NCI-H748 treated with DMSO at 0.1 percent for 48 hours (cell line): ENCODE measurements at regions not wholly inside any gene's neighbourhood (a gene's known extent, or its start where the extent isn't known, plus 50 kb on each side); places are given as distances from the start of the nearest gene placed in this dataset.

Experiments used
- DNase-seq: peaks from one replicate; lab custom pipeline; 2025; lab: John Stamatoyannopoulos, UW

- peak; percentile 8 for DNase-seq
These were observed 132.9 kb upstream of the MGAT5 start for GRCh38 chr2:134120733-134121630.

- no peak for DNase-seq
These were observed 131.3 kb upstream of the MGAT5 start for GRCh38 chr2:134122610-134123009.

DNA sequence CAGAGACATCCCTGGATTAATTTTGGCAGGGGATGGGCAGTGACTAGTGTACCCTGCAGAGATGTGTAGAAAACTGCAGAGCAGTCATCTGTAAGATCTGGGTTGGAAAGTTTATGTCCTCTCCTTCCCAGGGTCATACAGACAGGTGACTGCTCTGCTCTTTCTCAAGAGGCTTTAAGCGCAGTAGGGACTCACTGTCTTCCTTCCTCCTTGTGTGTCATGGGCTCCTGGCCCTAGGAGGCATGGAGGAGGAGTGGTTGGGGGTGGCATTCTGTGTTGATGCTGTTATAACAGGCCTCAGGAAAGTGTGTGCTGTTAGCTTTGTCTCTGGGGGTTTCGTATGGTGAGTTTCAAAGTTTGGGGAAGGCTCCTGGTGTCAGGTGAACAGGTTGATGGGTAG is 130.5 kb upstream of the MGAT5 start:
- no peak for DNase-seq

GRCh38 chr2:134124047-134124753 is 129.7 kb upstream of the MGAT5 start:
- DNase-seq = peak; percentile 58

GRCh38 chr2:134127496-134127895 is 126.4 kb upstream of the MGAT5 start:
- no peak for DNase-seq

DNA sequence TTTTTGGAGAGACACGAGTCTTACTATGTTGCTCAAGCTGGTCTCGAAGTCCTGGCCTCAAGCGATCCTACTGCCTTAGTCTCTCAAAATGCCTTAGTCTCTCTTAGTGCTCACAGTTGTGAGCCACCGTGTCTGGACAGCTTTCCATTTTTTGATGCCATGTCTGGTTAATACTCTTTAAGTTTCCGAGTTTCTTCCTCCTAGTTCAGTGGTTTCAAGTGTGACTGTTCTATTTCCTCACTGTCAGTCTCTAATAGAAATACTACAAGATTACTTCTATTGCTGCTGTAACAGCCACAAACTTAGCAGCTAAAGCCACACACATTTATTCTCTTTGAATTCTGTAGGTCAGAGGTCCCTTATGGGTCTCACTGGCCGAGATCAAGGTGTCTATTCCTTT is 125.1 kb upstream of the MGAT5 start:
- DNase-seq = no peak

- no peak for DNase-seq
These were observed 123.9 kb upstream of the MGAT5 start for GRCh38 chr2:134129900-134130537.

DNA sequence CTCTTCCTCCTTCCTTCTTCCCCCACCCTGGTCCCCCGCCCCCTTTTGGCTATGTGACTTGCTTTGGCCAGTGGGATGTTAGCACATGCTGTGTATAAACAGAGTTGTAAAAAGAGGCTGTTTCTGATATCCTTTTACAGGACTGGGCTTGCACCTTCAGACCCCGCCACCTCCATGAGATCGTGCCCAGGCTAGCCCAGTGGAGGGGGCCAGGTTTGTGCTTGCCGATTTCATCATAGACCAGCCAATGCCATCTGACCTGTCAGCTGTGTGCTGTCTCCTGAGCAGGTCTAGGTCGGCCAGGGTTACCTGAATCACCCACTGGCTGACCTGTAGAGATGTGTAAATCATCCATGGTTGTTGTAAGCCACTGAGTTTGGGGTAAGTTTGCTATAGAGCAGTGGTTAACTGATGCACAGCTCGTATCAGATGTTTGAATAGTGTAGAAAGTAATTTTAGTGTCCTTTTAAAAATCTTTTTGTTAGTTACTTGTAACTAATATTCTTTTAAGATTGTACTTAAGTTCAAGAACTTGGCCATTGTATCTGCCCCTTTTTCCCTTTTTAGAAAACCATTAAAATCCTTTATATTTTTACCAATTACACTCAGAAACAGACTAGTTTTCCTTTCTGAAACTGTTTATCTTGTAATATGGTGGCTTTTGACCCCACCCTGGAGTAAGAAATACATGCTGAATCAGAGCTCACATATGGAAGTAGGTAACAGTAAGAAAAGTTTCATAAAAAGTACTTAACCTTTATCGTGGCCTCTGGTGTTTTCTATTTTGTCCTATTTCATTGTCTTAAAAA is 122.0 kb upstream of the MGAT5 start:
- no peak for DNase-seq

DNA sequence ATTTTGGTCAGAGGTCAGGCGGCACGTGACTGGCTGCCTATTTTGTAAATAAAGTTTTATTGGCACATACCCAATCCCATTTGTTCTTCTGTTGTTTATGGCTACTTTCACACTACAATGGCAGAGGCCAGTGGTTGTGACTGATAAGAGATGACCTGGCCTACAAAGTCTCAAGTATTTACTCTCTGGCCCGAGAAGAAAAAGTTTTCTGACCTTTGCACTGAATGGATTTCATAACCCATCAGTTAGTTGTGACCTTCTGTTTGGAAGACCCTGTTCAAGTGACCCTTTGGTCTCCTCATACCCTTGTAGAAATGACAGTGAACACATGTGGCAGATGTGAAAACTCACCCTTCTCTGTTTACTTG is 121.4 kb upstream of the MGAT5 start:
- no peak for DNase-seq

DNA sequence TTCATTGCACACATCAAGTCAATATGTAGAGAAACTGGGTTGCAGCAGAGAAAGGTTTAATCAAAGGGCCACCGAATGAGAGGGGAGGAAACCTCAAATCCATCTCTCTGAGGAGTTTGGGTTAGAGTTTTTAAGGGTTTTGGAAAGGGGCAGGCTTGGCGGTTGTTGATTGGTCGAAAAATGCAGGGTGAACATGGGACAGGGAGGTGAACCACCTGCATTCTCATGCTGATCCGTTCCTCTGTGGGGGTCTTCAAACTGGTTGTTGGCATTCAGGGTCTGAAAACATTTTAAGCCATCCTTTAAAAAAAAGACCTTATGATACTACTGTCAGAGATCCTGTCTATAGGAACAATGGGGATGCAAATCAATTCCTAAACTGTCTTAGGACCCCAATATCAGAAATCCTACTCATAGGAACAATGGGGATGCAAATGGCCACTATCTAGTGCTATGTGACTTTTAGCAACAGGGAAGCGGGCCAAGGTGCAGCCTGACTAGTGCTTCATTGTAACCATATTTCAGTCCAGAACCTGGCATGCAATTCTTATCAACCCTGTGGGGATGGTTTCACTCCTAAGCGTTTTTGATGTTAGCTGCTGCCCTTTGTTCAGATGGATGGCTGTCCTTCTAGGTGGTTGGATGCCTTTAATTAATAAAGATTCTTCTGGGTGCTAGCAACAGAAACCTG is 120.1 kb upstream of the MGAT5 start:
- no peak for DNase-seq

DNA sequence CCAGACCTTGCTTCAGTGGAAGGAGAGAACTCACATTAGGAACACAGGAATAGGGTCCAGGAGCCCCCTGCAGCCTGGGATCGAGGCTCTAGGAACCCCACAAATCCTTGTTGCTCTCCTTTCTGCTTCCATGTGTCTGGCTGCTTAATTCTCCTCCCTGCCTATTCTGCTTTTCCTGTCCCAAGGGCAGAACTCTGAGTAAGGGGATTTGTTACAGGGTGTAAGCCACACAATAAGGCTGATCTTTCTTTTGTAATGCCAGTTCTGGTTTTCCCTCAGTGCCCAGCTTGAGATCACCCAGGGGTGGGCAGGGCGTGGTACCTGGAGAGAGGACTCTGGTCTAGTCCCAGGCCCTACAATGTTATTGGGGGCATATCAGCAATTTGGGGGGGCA is 119.6 kb upstream of the MGAT5 start:
- DNase-seq = no peak

DNA sequence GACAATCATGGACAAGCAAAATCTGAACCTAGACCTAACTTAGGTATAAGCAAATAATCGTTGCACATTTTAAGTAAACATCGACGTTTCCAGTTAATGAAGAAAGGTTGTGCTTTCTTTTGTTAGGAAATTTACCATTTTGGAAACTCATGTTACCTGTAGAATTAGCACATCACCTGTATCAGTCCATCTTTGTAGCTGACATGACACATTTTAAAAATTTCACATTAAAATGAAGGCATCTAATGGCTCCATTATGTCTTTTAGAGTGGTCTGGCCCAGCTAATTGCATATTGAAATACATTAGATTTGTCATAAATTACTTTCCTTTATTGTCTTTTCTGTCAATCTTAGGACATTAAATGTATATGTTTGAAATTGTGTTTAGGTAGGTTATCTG is 119.0 kb upstream of the MGAT5 start:
- DNase-seq = no peak

- no peak for DNase-seq
These were observed 118.1 kb upstream of the MGAT5 start for GRCh38 chr2:134135793-134136192.

DNA sequence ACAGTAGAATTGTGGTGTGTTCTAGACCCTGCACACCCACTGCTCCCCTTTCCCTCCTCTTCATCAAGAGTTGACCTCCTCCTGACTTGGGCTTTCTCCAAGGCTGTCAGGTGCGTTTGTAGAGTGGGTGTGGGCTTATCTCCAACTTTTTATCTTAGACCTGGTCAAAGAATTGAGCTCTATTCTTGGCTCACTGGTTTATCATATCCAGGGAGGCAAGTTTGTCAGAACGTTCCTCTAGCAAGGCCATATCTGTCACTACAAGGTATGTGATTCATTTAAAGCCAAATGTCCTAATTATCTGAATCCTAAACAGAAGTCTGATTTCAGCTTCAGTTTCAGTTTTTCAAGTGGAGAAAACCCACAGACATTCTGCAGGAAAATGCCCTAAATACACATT is 117.1 kb upstream of the MGAT5 start:
- no peak for DNase-seq

DNA sequence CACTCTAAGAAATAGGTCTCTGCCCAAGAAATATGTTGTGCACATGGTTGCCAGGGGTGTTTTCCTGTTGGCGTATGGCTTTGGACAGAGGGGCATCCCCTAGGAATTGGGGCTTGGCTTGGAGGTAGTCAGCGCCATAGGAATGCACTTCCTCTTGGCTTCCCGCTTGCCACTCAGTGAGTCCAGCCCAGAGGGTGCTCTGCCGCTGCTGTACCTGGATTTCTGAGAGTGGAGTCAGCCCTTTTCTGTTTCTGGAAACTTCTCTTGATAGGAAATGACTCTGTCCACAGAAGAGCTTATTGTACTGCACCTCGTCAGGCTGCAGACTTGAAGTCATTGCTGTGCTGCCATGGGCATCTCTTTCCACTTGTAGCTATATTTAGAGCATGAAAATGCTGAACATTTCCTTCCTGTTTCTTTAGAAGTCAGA is 116.7 kb upstream of the MGAT5 start:
- DNase-seq = no peak

GRCh38 chr2:134138115-134138514 is 115.8 kb upstream of the MGAT5 start:
- no peak for DNase-seq

DNA sequence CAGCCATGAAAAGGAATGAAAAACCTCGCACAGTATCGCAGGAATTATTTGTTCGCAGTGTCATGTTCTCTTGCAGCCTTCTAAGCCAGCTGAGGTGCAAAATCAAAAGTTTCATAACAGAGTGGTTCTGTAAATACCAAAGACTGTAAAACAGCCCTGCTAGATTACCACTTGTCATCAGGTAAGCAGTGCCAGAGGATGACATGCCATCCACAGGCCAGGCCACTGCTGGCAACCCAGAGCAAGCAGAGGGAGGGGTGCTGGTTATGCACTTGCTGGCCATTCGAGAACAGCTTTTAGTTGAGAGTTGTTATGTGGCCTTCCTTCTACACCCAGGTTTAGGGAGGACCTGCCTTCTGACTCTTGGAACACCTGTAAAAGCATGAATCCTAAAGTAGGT is 114.3 kb upstream of the MGAT5 start:
- no peak for DNase-seq

- no peak for DNase-seq
These were observed 113.6 kb upstream of the MGAT5 start for GRCh38 chr2:134140251-134140661.

GRCh38 chr2:134141598-134142340 is 112.1 kb upstream of the MGAT5 start:
- DNase-seq = no peak

DNA sequence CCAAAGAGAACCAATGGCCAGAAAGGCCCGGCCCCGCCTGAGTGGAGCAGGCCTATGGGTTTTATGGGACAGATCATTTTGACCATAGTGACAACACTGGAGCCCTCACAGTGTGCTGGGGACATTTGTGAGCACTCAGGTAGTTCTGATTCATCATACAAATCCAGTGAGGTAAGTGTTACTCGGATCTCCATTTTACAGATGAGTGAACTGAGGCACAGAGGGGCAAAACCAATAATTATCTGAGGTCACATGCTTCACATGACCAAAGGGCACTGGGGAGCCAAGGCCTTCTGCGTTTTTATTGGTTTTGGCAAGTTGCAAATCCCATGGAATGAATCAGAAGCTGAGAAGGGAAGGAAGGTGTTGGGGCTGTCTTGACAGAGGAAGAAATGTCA is 111.5 kb upstream of the MGAT5 start:
- DNase-seq = no peak

- DNase-seq = no peak
These were observed 111.0 kb upstream of the MGAT5 start for GRCh38 chr2:134142903-134143302.
